PFSK-1 (cell line): ENCODE measurements at regions not wholly inside any gene's neighbourhood (a gene's known extent, or its start where the extent isn't known, plus 50 kb on each side); places are given as distances from the start of the nearest gene placed in this dataset.

Experiments
- FOXP2 ChIP-seq: optimal IDR thresholded peaks from 2 replicates; pipeline ENCODE3; 2011; ENCODE audit warnings: borderline replicate concordance, control low read depth, inconsistent platforms; ENCODE audit not compliant: insufficient read depth; ENCODE audit errors: extremely low read length, extremely low read depth
- POLR2AphosphoS5 ChIP-seq: IDR thresholded peaks from 2 replicates; pipeline ENCODE4 v1.6.1; 2012; ENCODE audit warnings: low read depth, mild to moderate bottlenecking, control low read depth, low read length, moderate library complexity
- SIN3A ChIP-seq: IDR thresholded peaks from 2 replicates; pipeline ENCODE4 v1.6.1; 2012; ENCODE audit warnings: mild to moderate bottlenecking, low read length, moderate library complexity, borderline replicate concordance; ENCODE audit not compliant: insufficient read depth
- TAF1 ChIP-seq: IDR thresholded peaks from 2 replicates; pipeline ENCODE4 v1.6.1; 2012; ENCODE audit warnings: low read length, control low read depth, borderline replicate concordance; ENCODE audit not compliant: insufficient read depth
- TF ChIP-seq, protein P1 (sequence below), 2 experiments: IDR thresholded peaks; 2 replicates each; pipeline versions ENCODE4 v1.6.1 to v1.8.0; 2011 to 2012; ENCODE audit warnings: low read depth in 2 of 2, low read length in 2 of 2, control low read depth in 1 of 2, inconsistent platforms in 1 of 2, mild to moderate bottlenecking in 1 of 2, moderate library complexity in 1 of 2; ENCODE audit not compliant: insufficient read depth in 1 of 2

DNA sequence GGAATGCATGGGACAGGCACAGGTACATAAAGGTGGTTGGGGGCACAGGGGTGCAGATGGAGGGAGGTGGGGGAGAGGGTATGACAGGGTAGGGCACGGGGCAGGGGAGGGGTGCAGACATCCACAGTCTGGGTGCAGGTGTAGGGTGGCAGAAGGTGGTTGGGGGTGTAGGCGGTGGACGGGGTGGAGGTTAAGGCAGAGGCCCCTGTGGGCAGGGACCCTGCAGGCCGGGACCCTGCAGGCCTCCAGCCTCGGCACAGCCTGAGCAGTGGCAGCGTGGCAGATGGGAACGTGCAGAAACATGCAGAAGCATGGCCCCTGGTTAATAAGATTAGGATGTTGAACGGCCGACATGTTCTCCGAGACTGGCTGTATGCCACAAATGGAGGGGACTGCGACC, 115.2 kb downstream of the RBFOX3 start:
- no peak for TF ChIP-seq FOXP2
- no peak for TF ChIP-seq TAF1
- no peak for TF ChIP-seq POLR2AphosphoS5
- TF ChIP-seq SIN3A = no peak
- TF ChIP-seq, protein P1, sequence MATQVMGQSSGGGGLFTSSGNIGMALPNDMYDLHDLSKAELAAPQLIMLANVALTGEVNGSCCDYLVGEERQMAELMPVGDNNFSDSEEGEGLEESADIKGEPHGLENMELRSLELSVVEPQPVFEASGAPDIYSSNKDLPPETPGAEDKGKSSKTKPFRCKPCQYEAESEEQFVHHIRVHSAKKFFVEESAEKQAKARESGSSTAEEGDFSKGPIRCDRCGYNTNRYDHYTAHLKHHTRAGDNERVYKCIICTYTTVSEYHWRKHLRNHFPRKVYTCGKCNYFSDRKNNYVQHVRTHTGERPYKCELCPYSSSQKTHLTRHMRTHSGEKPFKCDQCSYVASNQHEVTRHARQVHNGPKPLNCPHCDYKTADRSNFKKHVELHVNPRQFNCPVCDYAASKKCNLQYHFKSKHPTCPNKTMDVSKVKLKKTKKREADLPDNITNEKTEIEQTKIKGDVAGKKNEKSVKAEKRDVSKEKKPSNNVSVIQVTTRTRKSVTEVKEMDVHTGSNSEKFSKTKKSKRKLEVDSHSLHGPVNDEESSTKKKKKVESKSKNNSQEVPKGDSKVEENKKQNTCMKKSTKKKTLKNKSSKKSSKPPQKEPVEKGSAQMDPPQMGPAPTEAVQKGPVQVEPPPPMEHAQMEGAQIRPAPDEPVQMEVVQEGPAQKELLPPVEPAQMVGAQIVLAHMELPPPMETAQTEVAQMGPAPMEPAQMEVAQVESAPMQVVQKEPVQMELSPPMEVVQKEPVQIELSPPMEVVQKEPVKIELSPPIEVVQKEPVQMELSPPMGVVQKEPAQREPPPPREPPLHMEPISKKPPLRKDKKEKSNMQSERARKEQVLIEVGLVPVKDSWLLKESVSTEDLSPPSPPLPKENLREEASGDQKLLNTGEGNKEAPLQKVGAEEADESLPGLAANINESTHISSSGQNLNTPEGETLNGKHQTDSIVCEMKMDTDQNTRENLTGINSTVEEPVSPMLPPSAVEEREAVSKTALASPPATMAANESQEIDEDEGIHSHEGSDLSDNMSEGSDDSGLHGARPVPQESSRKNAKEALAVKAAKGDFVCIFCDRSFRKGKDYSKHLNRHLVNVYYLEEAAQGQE (IDR thresholded peaks at IDR 0.05; ENCODE audit: insufficient read depth in 1 of 2, low read depth in 2 of 2, low read length in 2 of 2) = no peak

DNA sequence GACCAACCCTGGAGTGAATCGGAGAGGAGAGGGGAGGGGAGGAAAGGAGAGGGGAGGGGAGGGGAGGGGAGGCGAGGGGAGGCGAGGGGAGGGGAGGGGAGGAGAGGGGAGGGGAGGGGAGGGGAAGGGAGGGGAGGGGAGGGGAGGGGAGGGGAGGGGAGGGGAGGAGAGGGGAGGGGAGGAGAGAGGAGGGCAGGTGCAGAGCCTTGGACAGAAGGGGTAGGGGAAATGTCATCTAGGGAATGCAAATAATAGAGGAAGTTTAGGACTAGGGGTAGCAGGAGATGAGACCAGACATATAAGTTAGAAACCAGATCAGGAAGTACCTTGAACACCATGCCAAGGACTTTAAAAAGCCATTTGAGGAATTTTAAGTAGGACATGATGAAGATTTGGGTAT, 119.8 kb downstream of the RBFOX3 start:
- no peak for TF ChIP-seq TAF1
- no peak for TF ChIP-seq FOXP2
- TF ChIP-seq POLR2AphosphoS5 = no peak
- TF ChIP-seq, protein P1 (IDR thresholded peaks at IDR 0.05; ENCODE audit: insufficient read depth in 1 of 2, low read depth in 2 of 2, low read length in 2 of 2) = no peak
- TF ChIP-seq SIN3A = no peak

DNA sequence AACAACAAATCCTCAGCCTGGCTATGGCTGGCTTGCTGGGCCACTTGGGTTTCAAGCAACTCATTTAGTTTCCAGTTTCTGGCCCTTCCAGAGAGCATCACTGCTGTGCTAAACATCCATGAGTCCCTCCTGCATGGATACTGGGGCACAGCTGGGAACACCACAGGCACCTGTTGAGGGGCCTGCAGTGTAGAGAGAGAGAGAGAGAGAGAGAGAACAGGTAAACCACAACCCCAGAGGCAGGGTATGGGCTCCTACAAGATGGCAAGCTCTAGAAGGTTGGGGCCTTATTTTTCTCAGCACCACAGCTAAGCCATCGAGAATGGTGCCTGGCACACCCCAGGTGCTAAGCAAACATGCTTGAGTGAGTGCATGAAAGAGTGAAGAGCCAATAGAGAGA, 120.3 kb downstream of the RBFOX3 start:
- TF ChIP-seq SIN3A = no peak
- TF ChIP-seq POLR2AphosphoS5 = no peak
- TF ChIP-seq FOXP2 = no peak
- TF ChIP-seq, protein P1 (IDR thresholded peaks at IDR 0.05; ENCODE audit: insufficient read depth in 1 of 2, low read depth in 2 of 2, low read length in 2 of 2) = no peak
- no peak for TF ChIP-seq TAF1

DNA sequence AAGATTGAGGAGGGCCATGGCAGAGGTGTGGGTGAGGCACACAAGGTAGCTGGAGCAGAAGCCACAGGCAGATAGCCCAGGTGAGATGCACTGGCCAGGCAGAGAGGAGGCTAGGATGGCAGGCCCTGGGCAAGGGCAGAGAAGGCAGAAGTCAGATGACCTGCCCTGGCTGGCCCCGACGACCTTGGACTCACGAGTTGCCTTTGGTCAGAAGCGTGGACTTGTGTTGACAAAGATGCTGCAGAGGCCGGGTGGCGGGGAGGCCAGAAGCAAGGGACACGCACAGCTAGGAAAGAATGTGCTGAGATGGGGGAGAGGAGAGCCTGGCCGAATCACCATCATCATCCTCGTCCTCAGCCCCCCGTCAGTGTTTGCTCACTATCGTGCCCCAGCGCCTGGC, 123.7 kb downstream of the RBFOX3 start:
- TF ChIP-seq, protein P1 (IDR thresholded peaks at IDR 0.05; ENCODE audit: insufficient read depth in 1 of 2, low read depth in 2 of 2, low read length in 2 of 2) = no peak
- no peak for TF ChIP-seq SIN3A
- TF ChIP-seq TAF1 = no peak
- TF ChIP-seq POLR2AphosphoS5 = no peak
- TF ChIP-seq FOXP2 = no peak

DNA sequence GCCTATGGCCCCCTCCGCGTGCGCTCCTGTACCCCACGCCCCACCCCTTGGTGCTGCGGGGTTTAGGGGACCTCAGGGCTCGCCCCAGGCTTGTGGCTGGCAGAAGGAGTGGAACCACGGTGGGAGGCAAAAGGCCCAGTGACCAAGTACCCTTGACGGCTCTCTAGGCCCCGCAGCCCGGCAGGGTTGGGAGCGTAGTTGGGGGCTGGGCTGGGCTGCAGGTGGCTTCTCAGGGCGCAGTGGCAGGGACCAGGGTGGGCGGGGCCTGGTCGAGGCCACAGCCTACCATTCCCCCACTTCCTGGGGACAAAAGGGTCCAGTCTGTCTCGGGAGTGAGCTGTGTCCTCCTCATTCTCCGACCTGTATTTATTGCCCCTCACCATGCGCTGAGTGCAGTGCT, 124.9 kb downstream of the RBFOX3 start:
- TF ChIP-seq FOXP2 (no peak), POLR2AphosphoS5 (no peak), TAF1 (no peak), SIN3A (no peak)
- TF ChIP-seq, protein P1 (IDR thresholded peaks at IDR 0.05; ENCODE audit: insufficient read depth in 1 of 2, low read depth in 2 of 2, low read length in 2 of 2) = no peak
